Fibroblast of the aortic adventitia (primary cell): ENCODE measurements at regions not wholly inside any gene's neighbourhood (a gene's known extent, or its start where the extent isn't known, plus 50 kb on each side); places are given as distances from the start of the nearest gene placed in this dataset.
"Not testable (repeated sequence)": the region's sequence is repeated elsewhere in the genome, so short reads cannot be mapped to it uniquely, and the experiment has no call there.

Experiments used
- DNase-seq: peaks from one replicate; pipeline ENCODE4 v3.0.0-alpha.2; 2010; ENCODE audit warnings: low read depth
- H3K4me3 ChIP-seq: 2 replicates; pipeline ENCODE4 v1.5.1; 2011; ENCODE audit warnings: low read depth, mild to moderate bottlenecking, control low read depth, low read length, moderate library complexity
- CTCF ChIP-seq: IDR thresholded peaks from 2 replicates; pipeline ENCODE4 v1.5.1; 2011; ENCODE audit warnings: mild to moderate bottlenecking, low read length, control low read depth, inconsistent platforms; ENCODE audit not compliant: insufficient read depth

- no peak for DNase-seq
- H3K4me3 ChIP-seq = no peak overlapping the region
- TF ChIP-seq CTCF = no peak
Measured at GRCh38 chr4:147244786-147245185, 236.1 kb upstream of the EDNRA start.

- no peak for DNase-seq
- no peak for TF ChIP-seq CTCF
Measured at GRCh38 chr4:147246096-147246495, 234.8 kb upstream of the EDNRA start.

GRCh38 chr4:147246528-147246927 lies 234.4 kb upstream of the EDNRA start:
- H3K4me3 ChIP-seq, DNase-seq: not testable (repeated sequence)

More at GRCh38 chr4:147246096-147246495, 234.8 kb upstream of the EDNRA start:
- no peak overlapping the region for H3K4me3 ChIP-seq

- no peak overlapping the region for H3K4me3 ChIP-seq
- TF ChIP-seq CTCF = no peak
- peak; percentile 8 for DNase-seq
Measured at GRCh38 chr4:147247579-147247978, 233.3 kb upstream of the EDNRA start.

GRCh38 chr4:147250062-147250461 lies 230.8 kb upstream of the EDNRA start:
- no peak for TF ChIP-seq CTCF
- no peak overlapping the region for H3K4me3 ChIP-seq
- DNase-seq = no peak

GRCh38 chr4:147255268-147255667 lies 225.6 kb upstream of the EDNRA start:
- H3K4me3 ChIP-seq, DNase-seq: not testable (repeated sequence)

GRCh38 chr4:147259271-147259670 lies 221.6 kb upstream of the EDNRA start:
- not testable (repeated sequence) for H3K4me3 ChIP-seq, DNase-seq

- no peak for TF ChIP-seq CTCF
- H3K4me3 ChIP-seq = no peak overlapping the region
- DNase-seq = peak; percentile 78
Measured at GRCh38 chr4:147284256-147284835, 196.6 kb upstream of the EDNRA start.
